ENCODE measurements at regions not wholly inside any gene's neighbourhood (a gene's known extent, or its start where the extent isn't known, plus 50 kb on each side); places are given as distances from the start of the nearest gene placed in this dataset.

DNA sequence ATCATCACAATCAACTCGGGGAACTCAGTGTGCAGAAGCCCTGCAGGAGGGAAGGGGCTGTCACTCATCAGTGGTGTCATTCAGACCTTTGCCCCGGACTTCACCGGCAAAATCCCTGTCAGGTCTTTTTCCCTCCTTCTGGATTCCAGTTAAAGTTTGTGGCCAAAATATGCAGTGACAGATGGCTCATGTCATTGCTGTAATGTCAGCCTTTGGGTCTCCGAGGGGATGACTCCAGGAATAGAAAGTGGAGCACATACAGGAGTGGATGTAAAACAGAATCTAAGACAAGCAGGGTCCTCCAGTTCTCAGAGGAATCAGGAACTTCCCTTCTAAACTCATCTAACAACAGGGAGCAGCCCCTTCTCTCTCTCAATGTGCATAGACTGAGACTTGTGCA lies 130.3 kb upstream of the RASSF8 start:
- peak; percentile 20 for DNase-seq (ENCODE audit: low spot score)

DNA sequence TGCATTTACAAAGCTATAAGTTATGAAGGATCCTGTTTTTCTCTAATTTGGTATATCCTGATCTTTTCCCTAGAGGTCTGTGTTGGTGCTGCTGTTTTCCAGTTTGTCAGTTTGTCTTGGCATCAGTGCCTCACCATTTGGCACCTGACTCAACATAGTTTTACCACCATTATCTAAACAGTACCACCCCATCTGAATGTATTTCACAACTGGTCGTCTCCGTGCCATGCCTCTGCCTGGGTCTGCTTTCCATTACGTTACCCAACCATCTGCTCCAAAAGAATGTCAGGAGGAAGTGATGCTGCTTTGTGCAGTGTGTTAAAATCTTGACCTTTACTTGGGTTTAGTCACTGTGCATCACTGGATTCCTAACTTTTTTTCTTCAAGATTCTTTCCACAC lies 129.3 kb upstream of the RASSF8 start:
- no peak for DNase-seq (ENCODE audit: low spot score)

DNA sequence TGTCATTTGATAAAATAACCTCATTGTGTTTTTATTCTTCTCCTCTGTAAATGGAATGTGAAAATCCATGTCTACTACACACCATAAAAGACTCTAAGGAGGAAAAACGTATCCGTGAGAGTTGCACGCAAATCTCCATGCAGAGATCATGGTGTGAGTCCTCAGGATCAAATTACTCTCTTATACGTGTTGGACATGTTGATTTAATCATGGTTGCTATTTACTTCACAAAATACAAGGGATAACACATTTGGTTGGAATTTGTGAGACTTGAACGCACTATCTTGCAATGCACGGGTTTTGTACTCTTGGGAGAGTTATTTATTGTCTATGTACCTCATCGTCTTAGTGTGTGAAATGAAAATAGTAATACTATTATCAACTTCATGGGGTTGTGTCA lies 128.0 kb upstream of the RASSF8 start:
- DNase-seq (ENCODE audit: low spot score), result no peak

- DNase-seq (ENCODE audit: low spot score), result no peak
These were observed 124.8 kb upstream of the RASSF8 start for GRCh38 chr12:25833657-25834056.

- no peak for DNase-seq (ENCODE audit: low spot score)
These were observed 123.1 kb upstream of the RASSF8 start for GRCh38 chr12:25835385-25835784.

GRCh38 chr12:25838007-25838406 lies 120.5 kb upstream of the RASSF8 start:
- no peak for DNase-seq (ENCODE audit: low spot score)

DNA sequence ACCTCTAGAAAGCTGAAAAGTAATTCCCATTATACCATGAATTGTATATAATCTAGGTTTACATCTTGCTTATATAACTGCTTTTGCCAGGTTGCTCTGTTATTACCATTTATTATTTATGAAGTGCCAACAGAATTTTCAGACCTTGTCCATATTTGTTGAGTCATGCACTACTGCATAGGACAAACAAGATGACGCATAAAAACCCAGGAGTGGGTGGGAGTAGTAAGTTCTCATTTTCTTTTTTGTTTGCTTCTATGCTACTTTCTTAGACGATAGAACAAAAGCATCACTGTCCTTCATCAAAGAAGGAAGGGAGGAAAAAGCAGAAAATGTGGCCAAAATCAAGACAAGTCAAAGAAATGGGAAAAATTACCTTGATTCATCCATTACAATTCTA lies 119.0 kb upstream of the RASSF8 start:
- no peak for DNase-seq (ENCODE audit: low spot score)

- no peak for DNase-seq (ENCODE audit: low spot score)
These were observed 117.6 kb upstream of the RASSF8 start for GRCh38 chr12:25840678-25841465.

DNA sequence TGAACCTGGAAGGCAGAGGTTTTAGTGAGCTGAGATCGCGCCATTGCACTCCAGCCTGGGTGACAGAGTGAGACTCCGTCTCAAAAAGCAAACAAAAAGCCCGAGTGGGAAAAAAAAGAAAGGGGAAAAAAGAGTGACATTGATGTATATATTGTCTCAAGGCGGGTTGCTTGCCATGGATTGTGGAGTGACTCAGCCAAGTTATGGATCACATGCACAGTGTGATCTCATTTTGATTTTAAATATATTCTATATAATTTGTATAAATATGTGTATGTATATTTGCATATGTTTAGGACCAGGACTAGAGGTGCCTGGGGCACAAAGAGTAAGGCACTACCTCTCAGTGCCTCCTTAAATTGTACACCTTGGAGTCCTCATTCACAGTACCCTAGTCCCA lies 116.2 kb upstream of the RASSF8 start:
- DNase-seq (ENCODE audit: low spot score), result no peak

DNA sequence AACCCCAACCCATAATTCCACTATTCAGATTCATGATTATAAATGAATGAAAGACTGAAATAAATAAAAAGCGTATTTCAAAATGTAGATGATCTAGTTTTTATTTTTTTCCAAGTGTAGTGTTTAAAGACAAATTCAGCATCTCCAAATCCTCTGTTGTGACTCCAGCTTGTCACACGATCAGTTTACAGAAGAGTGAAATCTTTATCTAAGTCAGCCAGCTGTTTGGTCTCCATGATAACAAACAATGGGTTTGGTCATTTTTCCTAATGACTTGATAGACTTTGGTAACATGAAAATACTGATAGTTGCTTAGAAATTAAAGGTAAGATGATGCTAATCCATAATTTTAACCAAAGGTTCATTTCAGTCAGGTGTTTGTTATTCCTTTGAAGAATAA lies 114.5 kb upstream of the RASSF8 start:
- DNase-seq (ENCODE audit: low spot score), result no peak

- DNase-seq (ENCODE audit: low spot score), result no peak
These were observed 113.1 kb upstream of the RASSF8 start for GRCh38 chr12:25845415-25845814.

- no peak for DNase-seq (ENCODE audit: low spot score)
These were observed 105.7 kb upstream of the RASSF8 start for GRCh38 chr12:25852792-25853191.

DNA sequence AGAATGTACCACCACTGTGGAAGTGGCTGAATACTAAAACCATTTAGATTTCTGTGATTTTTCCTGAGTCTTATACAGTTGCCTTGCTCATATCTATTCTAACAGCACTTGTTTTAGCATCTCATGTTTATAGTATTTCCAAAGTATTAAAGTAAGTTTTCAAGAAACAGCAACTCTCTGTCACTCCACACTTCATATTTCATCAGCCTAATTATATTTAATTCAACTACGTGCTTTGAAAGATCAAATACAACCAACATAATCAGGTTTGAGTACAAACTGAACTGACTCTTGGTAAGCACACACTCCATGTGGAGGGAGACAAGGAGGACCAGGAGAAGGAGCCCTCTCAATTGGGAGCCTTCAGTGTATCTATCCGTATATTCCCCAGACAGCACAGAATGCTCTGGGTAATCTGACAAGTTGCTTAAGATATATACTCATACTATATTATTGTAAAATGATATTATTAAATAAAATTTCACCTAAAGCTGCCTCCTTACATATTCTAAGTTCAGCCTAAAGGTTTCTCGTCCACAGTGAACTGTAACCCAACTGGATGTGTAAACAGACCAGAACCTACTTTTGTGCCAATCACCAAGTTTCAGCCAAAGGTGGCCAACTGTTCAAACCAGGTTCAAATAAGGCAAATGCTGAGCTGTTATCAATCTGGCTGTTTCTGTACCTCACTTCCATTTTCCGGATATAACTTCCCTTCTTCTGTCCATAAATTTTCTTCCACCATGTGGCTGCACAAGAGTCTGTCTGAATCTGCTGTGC lies 105.0 kb upstream of the RASSF8 start:
- no peak for DNase-seq (ENCODE audit: low spot score)

GRCh38 chr12:25854991-25855390 lies 103.5 kb upstream of the RASSF8 start:
- DNase-seq (ENCODE audit: low spot score), result no peak

GRCh38 chr12:25855716-25856115 lies 102.8 kb upstream of the RASSF8 start:
- DNase-seq (ENCODE audit: low spot score), result no peak

- DNase-seq (ENCODE audit: low spot score), result no peak
These were observed 98.5 kb upstream of the RASSF8 start for GRCh38 chr12:25859976-25860375.

- no peak for DNase-seq (ENCODE audit: low spot score)
These were observed 97.3 kb upstream of the RASSF8 start for GRCh38 chr12:25861226-25861625.

DNA sequence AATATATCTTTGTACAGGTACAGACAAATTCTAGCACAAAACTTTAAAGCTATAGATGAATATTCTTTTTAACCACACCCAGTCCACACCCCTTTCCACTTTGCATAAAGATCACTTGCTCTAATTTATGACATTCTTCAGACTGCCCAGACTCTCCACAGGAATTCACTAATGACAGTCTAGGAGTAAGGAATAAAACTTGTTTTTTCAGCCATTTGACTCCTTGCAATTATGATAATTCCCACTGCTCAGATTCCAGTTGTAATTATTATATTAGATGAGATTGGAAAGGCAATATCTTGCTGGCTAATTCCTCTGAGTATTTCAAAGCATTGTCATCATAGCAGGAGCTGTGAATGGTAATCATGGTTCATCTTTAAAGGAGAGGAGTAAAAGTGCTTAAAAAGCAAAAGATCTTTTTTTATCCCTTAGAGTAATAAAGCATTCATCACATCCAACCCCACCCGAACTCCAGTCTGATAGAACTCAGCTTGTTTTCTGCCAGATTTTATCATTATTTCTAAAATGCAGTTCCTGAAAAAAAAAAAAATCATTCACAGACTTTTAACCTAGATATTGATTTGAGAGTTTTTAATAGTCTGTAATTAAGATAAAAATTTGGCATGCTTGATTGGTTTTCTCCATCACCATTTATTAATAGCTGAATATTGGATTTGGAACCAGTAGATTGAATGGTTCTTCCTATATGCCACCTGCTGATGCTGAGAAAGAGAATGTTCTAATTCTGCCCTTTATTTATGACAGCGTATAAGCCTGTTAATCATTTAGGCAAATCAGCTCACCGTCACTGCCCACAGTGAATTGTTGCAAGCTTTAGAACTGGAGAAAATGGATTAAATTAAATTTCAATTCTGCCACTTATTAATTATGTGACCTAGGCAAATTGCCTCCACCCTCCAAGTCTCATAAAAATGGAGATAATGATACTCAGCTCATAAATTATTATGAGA lies 93.9 kb upstream of the RASSF8 start:
- DNase-seq (ENCODE audit: low spot score), result no peak

GRCh38 chr12:25866586-25867378 lies 91.7 kb upstream of the RASSF8 start:
- no peak for DNase-seq (ENCODE audit: low spot score)

GRCh38 chr12:25868193-25868592 lies 90.3 kb upstream of the RASSF8 start:
- DNase-seq (ENCODE audit: low spot score), result no peak

DNA sequence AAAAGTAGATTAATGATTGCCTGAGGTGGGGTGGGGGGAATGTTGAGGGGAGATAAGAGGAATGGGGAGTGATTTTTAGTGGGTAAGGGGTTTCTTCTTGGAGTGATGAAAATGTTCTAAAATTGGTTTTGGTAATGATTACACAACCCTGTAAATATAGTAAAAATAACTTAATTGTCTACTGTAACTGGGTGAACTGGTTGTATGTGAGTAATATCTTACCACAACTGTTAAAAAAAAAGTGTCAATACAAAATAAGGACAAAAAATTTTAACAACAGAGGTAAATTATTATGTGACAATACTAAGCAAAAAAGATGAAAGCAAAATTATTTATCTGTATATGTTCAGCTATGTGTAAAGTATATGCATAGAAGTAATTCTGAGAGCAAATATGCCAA lies 86.3 kb upstream of the RASSF8 start:
- no peak for DNase-seq (ENCODE audit: low spot score)

- no peak for DNase-seq (ENCODE audit: low spot score)
These were observed 82.8 kb upstream of the RASSF8 start for GRCh38 chr12:25875661-25876060.

Measured in HuH-7.5 (cell line).